ENCODE measurements at regions not wholly inside any gene's neighbourhood (a gene's known extent, or its start where the extent isn't known, plus 50 kb on each side); places are given as distances from the start of the nearest gene placed in this dataset.

DNA sequence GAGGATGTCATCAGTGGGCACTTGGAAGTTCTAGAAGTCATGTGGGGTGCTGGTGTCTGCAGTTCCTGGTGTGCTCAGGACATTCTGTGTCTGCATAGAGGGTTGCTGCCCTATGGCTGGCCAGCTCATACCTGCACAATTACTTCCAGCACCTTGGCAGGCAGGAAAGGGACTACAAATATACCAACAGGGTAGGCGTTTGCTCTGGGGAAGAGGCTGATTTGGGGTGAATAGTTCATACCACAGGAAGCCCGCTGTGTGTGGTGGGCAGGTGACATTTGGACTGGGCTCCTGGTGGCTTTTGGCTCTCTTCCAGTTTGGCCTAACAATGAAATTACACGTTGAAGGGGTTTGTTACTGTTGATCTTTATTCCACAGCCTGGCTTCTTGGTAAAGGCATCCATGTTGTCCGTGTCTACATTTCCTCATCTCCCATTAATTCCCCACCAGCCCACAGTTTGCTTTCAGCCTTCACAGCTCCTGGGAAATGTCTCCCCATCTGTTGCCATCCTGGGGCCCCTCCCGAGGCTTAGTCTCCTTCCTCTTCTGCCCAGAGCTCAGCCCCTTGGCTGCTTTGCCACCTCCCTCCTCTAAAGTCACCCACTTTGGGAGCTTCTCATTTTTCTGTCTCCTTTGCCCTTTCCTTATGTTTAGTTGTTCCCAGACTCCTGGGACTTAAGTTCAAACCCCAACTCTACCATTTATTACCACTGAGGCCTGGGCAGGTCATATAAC lies 88.1 kb downstream of the RSPH3 start (continued):
- no peak for TF ChIP-seq CBX8 (IDR thresholded peaks at IDR 0.05; ENCODE audit: borderline replicate concordance, low read depth, low read length)
- TF ChIP-seq GABPA (IDR thresholded peaks at IDR 0.05; ENCODE audit: borderline replicate concordance, insufficient read depth, low read length): no peak
- no peak for TF ChIP-seq SRF (IDR thresholded peaks at IDR 0.05; ENCODE audit: low read depth, low read length)
- no peak for TF ChIP-seq NANOG (IDR thresholded peaks at IDR 0.05; ENCODE audit: insufficient read depth, low read depth, low read length, poor library complexity, severe bottlenecking)

Measured in H1 (cell line).